Mesenchymal stem cell (in vitro differentiated cells and primary cell): ENCODE measurements at regions not wholly inside any gene's neighbourhood (a gene's known extent, or its start where the extent isn't known, plus 50 kb on each side); places are given as distances from the start of the nearest gene placed in this dataset.

ENCODE experiments used
- DNase-seq: peaks from one replicate; pipeline ENCODE4 v3.0.0-alpha.2; 2013
- H2AFZ ChIP-seq: one replicate; pipeline ENCODE4 v1.6.1; 2013; ENCODE audit warnings: low read depth, mild to moderate bottlenecking, control low read depth, inconsistent platforms, low read length, moderate library complexity
- H2AK5ac ChIP-seq: 2 replicates; pipeline ENCODE4 v1.6.1; 2013; ENCODE audit warnings: low read length, moderate library complexity, mild to moderate bottlenecking, inconsistent platforms; ENCODE audit not compliant: severe bottlenecking
- H2BK120ac ChIP-seq: one replicate; pipeline ENCODE4 v1.6.1; 2013; ENCODE audit warnings: low read depth, mild to moderate bottlenecking, inconsistent platforms, low read length, moderate library complexity
- H2BK12ac ChIP-seq, 2 experiments: one replicate each; pipeline ENCODE4 v1.6.1; 2013; ENCODE audit warnings: inconsistent platforms in 2 of 2, low read length in 2 of 2, mild to moderate bottlenecking in 2 of 2, moderate library complexity in 2 of 2, control low read depth in 1 of 2
- H2BK15ac ChIP-seq: one replicate; pipeline ENCODE4 v1.6.1; 2013; ENCODE audit warnings: mild to moderate bottlenecking, low read depth, inconsistent platforms; ENCODE audit not compliant: poor library complexity, severe bottlenecking
- H2BK5ac ChIP-seq: 2 replicates; pipeline ENCODE4 v1.6.1; 2013; ENCODE audit warnings: low read depth, mild to moderate bottlenecking, low read length, control low read depth, inconsistent platforms; ENCODE audit not compliant: poor library complexity, severe bottlenecking
- H3K14ac ChIP-seq, 2 experiments: one replicate each; pipeline ENCODE4 v1.6.1; 2013; ENCODE audit warnings: inconsistent platforms in 2 of 2, low read length in 2 of 2, control low read depth in 1 of 2, mild to moderate bottlenecking in 1 of 2, moderate library complexity in 1 of 2
- H3K18ac ChIP-seq, 2 experiments: one replicate each; pipeline ENCODE4 v1.6.1; 2013; ENCODE audit warnings: inconsistent platforms in 2 of 2, low read length in 2 of 2, control low read depth in 1 of 2, low read depth in 1 of 2, mild to moderate bottlenecking in 1 of 2
- H3K23ac ChIP-seq, 2 experiments: one replicate each; pipeline ENCODE4 v1.6.1; 2013; ENCODE audit warnings: inconsistent platforms in 2 of 2, low read length in 2 of 2, mild to moderate bottlenecking in 2 of 2, moderate library complexity in 2 of 2, control low read depth in 1 of 2
- H3K27ac ChIP-seq: 2 replicates; pipeline ENCODE4 v1.5.1; 2013; ENCODE audit warnings: mild to moderate bottlenecking, moderate library complexity, low read length, control low read depth, inconsistent platforms; ENCODE audit not compliant: poor library complexity, severe bottlenecking
- H3K27me3 ChIP-seq, 2 experiments: 2 replicates each; pipeline versions ENCODE4 v1.6.1 to v1.7.0; 2013; ENCODE audit warnings: low read length in 2 of 2, mild to moderate bottlenecking in 2 of 2, moderate library complexity in 2 of 2, control low read depth in 1 of 2, inconsistent platforms in 1 of 2; ENCODE audit not compliant: control insufficient read depth in 1 of 2, insufficient read depth in 1 of 2
- H3K36me3 ChIP-seq, 2 experiments: 2 replicates each; pipeline versions ENCODE4 v1.6.1 to v1.7.0; 2013; ENCODE audit warnings: low read length in 2 of 2, control low read depth in 1 of 2, inconsistent platforms in 1 of 2, low read depth in 1 of 2, mild to moderate bottlenecking in 1 of 2; ENCODE audit not compliant: insufficient read depth in 2 of 2, control insufficient read depth in 1 of 2
- H3K4ac ChIP-seq, 2 experiments: one replicate each; pipeline ENCODE4 v1.6.1; 2013; ENCODE audit warnings: inconsistent platforms in 2 of 2, low read length in 2 of 2, mild to moderate bottlenecking in 2 of 2, moderate library complexity in 2 of 2, control low read depth in 1 of 2, low read depth in 1 of 2
- H3K4me1 ChIP-seq: 2 replicates; pipeline ENCODE4 v1.6.1; 2013; ENCODE audit warnings: low read depth, low read length, control low read depth; ENCODE audit not compliant: control insufficient read depth, insufficient read depth
- H3K4me2 ChIP-seq: 2 replicates; pipeline ENCODE4 v1.6.1; 2013; ENCODE audit warnings: low read length, mild to moderate bottlenecking, inconsistent platforms; ENCODE audit not compliant: poor library complexity, severe bottlenecking
- H3K4me3 ChIP-seq, 2 experiments: 2 replicates each; pipeline versions ENCODE4 v1.5.1 to v1.7.0; 2013; ENCODE audit warnings: low read length in 2 of 2, mild to moderate bottlenecking in 2 of 2, control low read depth in 1 of 2, low read depth in 1 of 2; ENCODE audit not compliant: insufficient read depth in 1 of 2
- H3K79me1 ChIP-seq: replicated peaks from 2 replicates; pipeline ENCODE4 v1.6.1; 2013; ENCODE audit warnings: mild to moderate bottlenecking, control low read depth, low read length, inconsistent platforms; ENCODE audit not compliant: poor library complexity, severe bottlenecking
- H3K9ac ChIP-seq: 2 replicates; pipeline ENCODE4 v1.7.0; 2013; ENCODE audit warnings: mild to moderate bottlenecking, low read length, moderate library complexity
- H3K9me3 ChIP-seq: 2 replicates; pipeline ENCODE4 v1.7.0; 2013; ENCODE audit warnings: mild to moderate bottlenecking, low read length; ENCODE audit not compliant: control insufficient read depth
- H4K8ac ChIP-seq: one replicate; pipeline ENCODE4 v1.6.1; 2013; ENCODE audit warnings: inconsistent platforms, mild to moderate bottlenecking, low read length, moderate library complexity
- H4K91ac ChIP-seq: one replicate; pipeline ENCODE4 v1.6.1; 2013; ENCODE audit warnings: mild to moderate bottlenecking, low read length, inconsistent platforms
- WGBS: methylation state at CpG from one replicate; pipeline ENCODE4 v1.1.7; 2013; ENCODE audit warnings: mixed read lengths; 5-methylcytosine and 5-hydroxymethylcytosine counted together

- Histone ChIP-seq H3K23ac (no peak overlapping the region), H3K27ac (no peak overlapping the region), H2BK120ac (no peak overlapping the region), H2AFZ (no peak overlapping the region), H3K14ac (no peak overlapping the region), H2BK15ac (no peak overlapping the region), H3K36me3 (no peaks in the 10 kb centered on the region), H3K4me1 (no peaks in the 10 kb centered on the region), H2BK12ac (no peak overlapping the region), H3K79me1 (no peaks in the 10 kb centered on the region), H3K4me3 (no peak overlapping the region), H2BK5ac (no peak overlapping the region), H3K18ac (no peak overlapping the region), H3K27me3 (peaks cover 38 to 52% of the 10 kb centered on the region in 2 experiments), H3K4ac (no peak overlapping the region), H3K4me2 (no peak overlapping the region), H3K9me3 (no peaks in the 10 kb centered on the region), H2AK5ac (no peak overlapping the region), H4K8ac (no peak overlapping the region), H3K9ac (no peak overlapping the region), H4K91ac (no peak overlapping the region)
- WGBS = 90% methylated on average over 15 of the region's 15 CpGs
- no peak for DNase-seq
Measured at GRCh38 chr20:63133481-63134091, 82.3 kb downstream of the YTHDF1 start.

GRCh38 chr20:63132715-63133471 lies 83.0 kb downstream of the YTHDF1 start:
- Histone ChIP-seq H3K4me2 (no peak overlapping the region), H3K27ac (no peak overlapping the region), H4K91ac (no peak overlapping the region), H3K9ac (no peak overlapping the region), H2AK5ac (no peak overlapping the region), H3K4me1 (no peaks in the 10 kb centered on the region), H2BK15ac (no peak overlapping the region), H2BK120ac (no peak overlapping the region), H3K18ac (no peak overlapping the region), H3K9me3 (no peaks in the 10 kb centered on the region), H2BK12ac (no peak overlapping the region), H3K27me3 (peaks cover 38 to 53% of the 10 kb centered on the region in 2 experiments), H3K4me3 (no peak overlapping the region), H3K4ac (no peak overlapping the region), H4K8ac (no peak overlapping the region), H3K36me3 (no peaks in the 10 kb centered on the region), H3K79me1 (no peaks in the 10 kb centered on the region), H3K14ac (no peak overlapping the region), H2AFZ (no peak overlapping the region), H2BK5ac (no peak overlapping the region), H3K23ac (no peak overlapping the region)
- no peak for DNase-seq
- 88% methylated on average over 29 of the region's 29 CpGs for WGBS

- Histone ChIP-seq H4K8ac (no peak overlapping the region), H3K18ac (no peak overlapping the region), H3K4ac (no peak overlapping the region), H3K27ac (no peak overlapping the region), H2BK12ac (no peak overlapping the region), H2BK15ac (no peak overlapping the region), H3K4me3 (peak overlapping the region in 1 of 2 experiments; percentile 26), H3K9me3 (no peaks in the 10 kb centered on the region), H3K36me3 (no peaks in the 10 kb centered on the region), H3K23ac (no peak overlapping the region), H3K4me2 (no peak overlapping the region), H3K27me3 (peaks cover 38 to 53% of the 10 kb centered on the region in 2 experiments), H2BK5ac (no peak overlapping the region), H2BK120ac (no peak overlapping the region), H2AK5ac (no peak overlapping the region), H3K4me1 (no peaks in the 10 kb centered on the region), H3K79me1 (no peaks in the 10 kb centered on the region), H4K91ac (no peak overlapping the region), H3K14ac (no peak overlapping the region), H2AFZ (no peak overlapping the region), H3K9ac (no peak overlapping the region)
- 87% methylated on average over 17 of the region's 17 CpGs for WGBS
- no peak for DNase-seq
Measured at GRCh38 chr20:63132131-63132714, 83.7 kb downstream of the YTHDF1 start.
